ENCODE measurements at regions not wholly inside any gene's neighbourhood (a gene's known extent, or its start where the extent isn't known, plus 50 kb on each side); places are given as distances from the start of the nearest gene placed in this dataset.

DNA sequence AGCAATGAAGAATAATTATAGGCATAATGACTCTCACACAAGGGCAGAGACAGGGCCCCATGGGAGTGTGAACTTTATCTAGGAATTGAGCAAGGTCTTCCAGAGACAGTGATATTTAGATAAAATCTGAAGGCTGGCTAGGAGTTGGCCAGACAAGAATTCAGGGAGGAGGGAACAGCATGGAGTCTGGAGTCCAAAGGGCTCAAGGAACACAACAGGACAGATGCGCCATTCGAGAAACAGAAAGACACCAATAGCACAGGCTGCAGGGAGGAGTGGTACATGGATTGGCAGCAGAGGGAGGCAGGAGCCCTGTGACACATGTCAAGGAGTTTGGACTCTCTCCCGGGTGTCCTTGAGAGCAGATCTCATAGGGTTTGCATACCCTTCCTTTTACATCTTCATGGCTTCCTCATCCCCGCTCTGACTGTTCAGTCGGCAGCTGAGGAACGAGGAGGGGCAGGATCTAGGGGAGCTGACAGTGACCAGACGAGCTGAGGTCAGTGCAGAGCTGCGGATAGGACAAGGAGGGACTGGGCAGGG is 64.0 kb upstream of the XPA start:
- no peak overlapping the region for H3K4me3 ChIP-seq (ENCODE audit: low read depth in 1 of 2, low read length in 2 of 2)
- peaks cover 0 to 4% of the 10 kb centered on the region in 2 donors for H3K4me1 ChIP-seq (ENCODE audit: control insufficient read depth in 1 of 2, insufficient read depth in 2 of 2, low read length in 2 of 2)
- H3K36me3 ChIP-seq (ENCODE audit: control insufficient read depth in 1 of 2, insufficient read depth in 2 of 2, low read length in 2 of 2), result no peaks in the 10 kb centered on the region
- H3K27me3 ChIP-seq (ENCODE audit: low read depth, low read length), result no peaks in the 10 kb centered on the region
- H3K27ac ChIP-seq (ENCODE audit: low read length), result no peak overlapping the region
- no peaks in the 10 kb centered on the region for H3K9me3 ChIP-seq (ENCODE audit: control insufficient read depth in 1 of 2, low read length in 2 of 2)

DNA sequence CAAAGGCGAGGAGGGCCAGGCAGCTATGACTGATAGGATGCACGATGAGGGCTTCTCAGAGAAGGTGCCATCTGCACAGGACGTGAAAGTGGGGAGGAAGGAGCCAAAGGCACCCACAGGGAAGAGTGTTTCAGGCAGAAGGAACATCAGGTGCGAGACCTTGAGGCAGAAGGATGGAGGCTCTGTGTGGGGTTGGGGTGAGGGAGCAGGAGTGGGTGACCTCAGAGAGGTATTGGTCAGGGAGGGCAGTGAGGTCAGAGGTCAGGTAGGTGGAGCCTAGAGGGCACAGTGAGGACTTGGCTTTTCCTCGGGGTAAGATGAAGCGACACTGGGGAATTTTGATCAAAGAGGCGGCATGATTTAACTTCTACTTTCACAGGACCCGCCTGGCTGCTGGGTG is 64.7 kb upstream of the XPA start:
- H3K36me3 ChIP-seq (ENCODE audit: control insufficient read depth in 1 of 2, insufficient read depth in 2 of 2, low read length in 2 of 2), result no peaks in the 10 kb centered on the region

DNA sequence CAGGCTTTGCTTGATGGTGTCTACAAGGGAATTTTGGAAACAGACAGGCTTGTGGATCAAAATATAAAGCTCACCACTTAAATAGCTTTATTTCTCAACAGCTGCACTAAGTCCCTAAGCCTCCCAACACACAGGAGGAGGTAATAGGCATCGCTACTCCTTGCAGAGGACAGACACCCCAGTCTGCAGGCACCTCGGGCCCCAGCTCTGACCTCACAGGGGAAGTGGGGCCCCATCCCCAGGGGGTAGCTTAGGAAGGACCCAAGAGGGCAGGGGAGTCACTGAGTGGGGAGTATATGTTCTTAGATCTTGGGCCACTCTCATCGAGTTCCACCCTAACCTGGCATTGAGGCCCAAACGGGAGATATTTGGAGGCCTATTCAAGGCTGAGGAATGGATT is 66.7 kb upstream of the XPA start:
- H3K36me3 ChIP-seq (ENCODE audit: control insufficient read depth in 1 of 2, insufficient read depth in 2 of 2, low read length in 2 of 2), result no peaks in the 10 kb centered on the region
- no peaks in the 10 kb centered on the region for H3K27me3 ChIP-seq (ENCODE audit: low read depth, low read length)
- no peaks in the 10 kb centered on the region for H3K9me3 ChIP-seq (ENCODE audit: control insufficient read depth in 1 of 2, low read length in 2 of 2)
- peaks cover 0 to 4% of the 10 kb centered on the region in 2 donors for H3K4me1 ChIP-seq (ENCODE audit: control insufficient read depth in 1 of 2, insufficient read depth in 2 of 2, low read length in 2 of 2)
- H3K27ac ChIP-seq (ENCODE audit: low read length), result no peak overlapping the region
- H3K4me3 ChIP-seq (ENCODE audit: low read depth in 1 of 2, low read length in 2 of 2), result no peak overlapping the region

More for the DNA sequence above, 64.7 kb upstream of the XPA start:
- H3K27ac ChIP-seq (ENCODE audit: low read length), result no peak overlapping the region
- H3K4me3 ChIP-seq (ENCODE audit: low read depth in 1 of 2, low read length in 2 of 2), result no peak overlapping the region
- H3K27me3 ChIP-seq (ENCODE audit: low read depth, low read length), result no peaks in the 10 kb centered on the region
- no peaks in the 10 kb centered on the region for H3K9me3 ChIP-seq (ENCODE audit: control insufficient read depth in 1 of 2, low read length in 2 of 2)
- peaks cover 0 to 4% of the 10 kb centered on the region in 2 donors for H3K4me1 ChIP-seq (ENCODE audit: control insufficient read depth in 1 of 2, insufficient read depth in 2 of 2, low read length in 2 of 2)

DNA sequence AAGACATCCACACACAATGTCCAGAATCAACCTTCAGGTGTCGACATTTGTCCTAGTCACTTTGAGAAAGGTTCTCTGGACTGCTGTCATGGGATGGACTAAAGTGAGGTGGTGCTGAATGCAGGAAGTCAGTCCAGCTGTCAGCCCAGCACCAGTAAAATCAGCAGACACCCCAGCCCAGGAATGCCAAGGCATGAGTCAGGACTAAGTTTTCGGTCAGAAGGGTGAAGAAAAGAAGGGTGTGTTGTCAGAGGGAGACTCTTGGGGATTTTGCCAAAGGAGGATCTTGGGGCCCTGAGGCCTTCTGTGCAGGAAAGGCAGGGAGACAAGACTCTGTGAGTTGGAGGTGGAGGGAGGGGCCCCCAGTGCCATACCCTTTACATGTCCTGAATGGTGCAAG is 69.0 kb upstream of the XPA start:
- H3K27ac ChIP-seq (ENCODE audit: low read length), result no peak overlapping the region
- no peak overlapping the region for H3K4me3 ChIP-seq (ENCODE audit: low read depth in 1 of 2, low read length in 2 of 2)
- H3K9me3 ChIP-seq (ENCODE audit: control insufficient read depth in 1 of 2, low read length in 2 of 2), result no peaks in the 10 kb centered on the region
- H3K4me1 ChIP-seq (ENCODE audit: control insufficient read depth in 1 of 2, insufficient read depth in 2 of 2, low read length in 2 of 2), result no peaks in the 10 kb centered on the region
- no peaks in the 10 kb centered on the region for H3K36me3 ChIP-seq (ENCODE audit: control insufficient read depth in 1 of 2, insufficient read depth in 2 of 2, low read length in 2 of 2)
- no peaks in the 10 kb centered on the region for H3K27me3 ChIP-seq (ENCODE audit: low read depth, low read length)

DNA sequence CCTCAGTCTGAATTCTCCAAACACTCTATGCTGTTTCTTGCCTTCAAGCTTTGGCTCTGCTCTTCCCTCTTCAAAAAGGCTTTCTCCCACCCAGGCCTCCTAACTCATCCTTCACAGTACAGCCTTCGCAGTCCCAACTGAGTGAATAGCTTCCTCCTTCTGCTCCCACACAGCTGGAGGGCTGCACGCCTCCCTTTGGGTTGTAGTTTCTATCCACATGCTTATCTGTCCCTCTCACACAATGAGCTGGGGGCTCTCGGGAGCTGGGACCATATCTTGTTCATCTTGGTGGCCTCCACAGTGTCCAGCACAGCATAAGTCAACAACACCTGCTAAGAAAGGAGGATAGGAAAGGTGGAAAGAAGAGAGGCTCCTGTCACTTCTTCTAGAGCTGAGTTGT is 69.5 kb upstream of the XPA start:
- no peaks in the 10 kb centered on the region for H3K27me3 ChIP-seq (ENCODE audit: low read depth, low read length)
- no peaks in the 10 kb centered on the region for H3K9me3 ChIP-seq (ENCODE audit: control insufficient read depth in 1 of 2, low read length in 2 of 2)
- no peaks in the 10 kb centered on the region for H3K4me1 ChIP-seq (ENCODE audit: control insufficient read depth in 1 of 2, insufficient read depth in 2 of 2, low read length in 2 of 2)
- no peaks in the 10 kb centered on the region for H3K36me3 ChIP-seq (ENCODE audit: control insufficient read depth in 1 of 2, insufficient read depth in 2 of 2, low read length in 2 of 2)
- H3K4me3 ChIP-seq (ENCODE audit: low read depth in 1 of 2, low read length in 2 of 2), result no peak overlapping the region
- no peak overlapping the region for H3K27ac ChIP-seq (ENCODE audit: low read length)

DNA sequence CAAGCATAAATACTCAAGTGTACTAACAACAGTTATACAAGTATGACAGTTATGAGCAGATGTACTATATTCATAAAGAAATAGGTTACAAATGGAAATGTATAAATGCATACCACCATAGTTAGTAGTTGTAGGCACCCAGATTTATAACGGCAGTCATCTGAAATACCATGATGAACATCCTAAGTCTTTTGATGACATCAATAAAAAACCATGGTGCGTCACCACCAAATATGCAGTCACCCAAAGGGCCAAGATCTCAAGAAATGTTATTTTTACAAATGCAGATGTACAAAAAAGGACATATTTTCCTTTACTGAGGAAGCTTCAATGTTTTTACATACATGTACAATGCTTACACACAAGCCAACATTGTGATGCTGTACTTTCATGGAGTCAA is 70.8 kb upstream of the XPA start:
- no peak overlapping the region for H3K4me3 ChIP-seq (ENCODE audit: low read depth in 1 of 2, low read length in 2 of 2)
- H3K27me3 ChIP-seq (ENCODE audit: low read depth, low read length), result no peaks in the 10 kb centered on the region
- H3K4me1 ChIP-seq (ENCODE audit: control insufficient read depth in 1 of 2, insufficient read depth in 2 of 2, low read length in 2 of 2), result no peaks in the 10 kb centered on the region
- H3K27ac ChIP-seq (ENCODE audit: low read length), result no peak overlapping the region
- no peaks in the 10 kb centered on the region for H3K36me3 ChIP-seq (ENCODE audit: control insufficient read depth in 1 of 2, insufficient read depth in 2 of 2, low read length in 2 of 2)
- no peaks in the 10 kb centered on the region for H3K9me3 ChIP-seq (ENCODE audit: control insufficient read depth in 1 of 2, low read length in 2 of 2)

DNA sequence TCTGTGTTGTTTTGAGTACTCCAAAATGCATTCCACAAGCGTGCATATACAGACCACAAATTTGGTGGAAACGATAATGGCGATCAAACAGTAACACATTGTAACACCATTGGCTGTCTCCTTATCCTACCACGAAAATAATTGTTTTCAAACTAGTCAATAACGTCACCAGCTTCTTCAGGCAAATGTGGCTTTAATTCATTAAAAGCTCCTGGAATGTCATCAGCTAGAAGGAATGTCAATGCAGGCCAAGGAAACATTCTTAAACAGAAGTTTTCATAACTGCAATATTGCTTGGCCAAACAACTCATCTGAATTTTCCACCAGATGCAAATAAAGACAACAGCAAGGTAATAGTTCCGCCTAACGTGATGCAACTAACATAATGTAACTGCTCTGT is 71.6 kb upstream of the XPA start:
- Histone ChIP-seq H3K27ac (ENCODE audit: low read length) (no peak overlapping the region), H3K4me3 (ENCODE audit: low read depth in 1 of 2, low read length in 2 of 2) (no peak overlapping the region), H3K9me3 (ENCODE audit: control insufficient read depth in 1 of 2, low read length in 2 of 2) (no peaks in the 10 kb centered on the region), H3K27me3 (ENCODE audit: low read depth, low read length) (no peaks in the 10 kb centered on the region), H3K4me1 (ENCODE audit: control insufficient read depth in 1 of 2, insufficient read depth in 2 of 2, low read length in 2 of 2) (peaks cover 0 to 3% of the 10 kb centered on the region in 2 donors), H3K36me3 (ENCODE audit: control insufficient read depth in 1 of 2, insufficient read depth in 2 of 2, low read length in 2 of 2) (no peaks in the 10 kb centered on the region)

DNA sequence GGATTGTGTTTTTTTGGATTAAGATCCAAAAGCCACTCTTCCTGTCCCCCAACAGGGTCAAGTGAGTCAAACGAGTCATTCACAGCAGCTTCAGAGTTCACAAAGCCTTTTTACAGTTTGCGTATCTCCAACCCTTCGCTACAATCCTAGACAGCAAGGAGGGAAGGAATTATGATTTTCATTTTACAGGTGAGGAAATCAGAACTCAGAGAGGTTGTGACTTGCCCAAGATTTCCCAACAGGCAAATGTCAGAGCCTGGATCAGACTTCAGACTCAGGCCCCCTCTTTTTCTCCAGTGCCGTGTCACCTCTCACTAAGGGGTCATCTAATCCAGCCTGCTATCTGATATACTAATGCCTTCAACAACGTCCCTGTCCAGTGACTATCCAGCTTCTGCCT is 72.1 kb upstream of the XPA start:
- H3K4me3 ChIP-seq (ENCODE audit: low read depth in 1 of 2, low read length in 2 of 2), result no peak overlapping the region
- peaks cover 0 to 7% of the 10 kb centered on the region in 2 donors for H3K4me1 ChIP-seq (ENCODE audit: control insufficient read depth in 1 of 2, insufficient read depth in 2 of 2, low read length in 2 of 2)
- H3K36me3 ChIP-seq (ENCODE audit: control insufficient read depth in 1 of 2, insufficient read depth in 2 of 2, low read length in 2 of 2), result no peaks in the 10 kb centered on the region
- no peaks in the 10 kb centered on the region for H3K9me3 ChIP-seq (ENCODE audit: control insufficient read depth in 1 of 2, low read length in 2 of 2)
- H3K27me3 ChIP-seq (ENCODE audit: low read depth, low read length), result no peaks in the 10 kb centered on the region
- no peak overlapping the region for H3K27ac ChIP-seq (ENCODE audit: low read length)

DNA sequence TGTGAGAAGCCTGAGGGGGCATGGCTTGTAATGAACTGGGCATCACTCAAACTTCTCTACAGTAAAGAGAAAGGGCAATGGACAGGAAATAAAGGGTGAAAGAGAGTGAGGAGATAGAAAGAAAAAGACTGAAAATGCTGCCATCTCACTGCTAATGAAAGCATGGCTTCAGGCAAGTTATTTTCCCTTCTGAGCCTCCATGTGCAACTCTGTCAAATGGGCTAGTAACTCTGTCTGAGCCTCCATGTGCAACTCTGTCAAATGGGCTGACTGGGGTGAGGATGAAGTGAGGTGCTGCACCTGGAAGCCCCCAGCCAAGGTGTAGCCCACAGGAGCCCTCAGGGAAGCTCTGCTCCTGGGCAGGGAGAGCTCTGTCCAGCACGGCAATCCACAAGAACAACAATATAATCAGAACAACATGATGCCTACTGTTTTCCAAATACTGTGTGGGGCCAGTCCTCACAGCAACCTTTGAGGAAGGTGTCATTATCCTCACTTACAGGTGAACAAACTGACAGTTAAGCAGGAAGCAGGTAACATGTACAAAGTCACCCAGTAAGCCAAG is 73.8 kb upstream of the XPA start:
- Histone ChIP-seq H3K36me3 (ENCODE audit: control insufficient read depth in 1 of 2, insufficient read depth in 2 of 2, low read length in 2 of 2) (no peaks in the 10 kb centered on the region), H3K27me3 (ENCODE audit: low read depth, low read length) (no peaks in the 10 kb centered on the region), H3K9me3 (ENCODE audit: control insufficient read depth in 1 of 2, low read length in 2 of 2) (no peaks in the 10 kb centered on the region)

DNA sequence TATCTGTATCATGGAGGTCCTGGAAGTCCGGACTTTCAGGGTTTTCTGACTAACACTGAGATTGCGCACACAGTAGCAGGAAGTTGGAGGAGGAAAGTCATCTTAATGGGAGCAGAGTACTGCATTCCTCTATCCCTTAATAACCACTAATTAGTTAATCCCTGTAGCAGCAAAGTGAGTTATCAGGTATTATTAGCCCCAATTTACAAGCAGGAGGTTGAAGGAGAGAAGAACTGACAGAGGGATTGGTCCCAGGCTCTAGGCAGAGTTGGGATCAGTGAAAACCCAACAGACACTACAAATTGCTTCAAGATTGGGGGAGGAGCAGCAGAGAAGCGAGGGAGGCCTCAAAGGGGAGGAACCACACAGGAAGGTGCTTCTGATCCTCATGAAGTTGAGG is 74.5 kb upstream of the XPA start:
- Histone ChIP-seq H3K4me1 (ENCODE audit: control insufficient read depth in 1 of 2, insufficient read depth in 2 of 2, low read length in 2 of 2) (peaks cover 0 to 7% of the 10 kb centered on the region in 2 donors), H3K27ac (ENCODE audit: low read length) (no peak overlapping the region)

More for the DNA sequence above, 73.8 kb upstream of the XPA start:
- no peak overlapping the region for H3K27ac ChIP-seq (ENCODE audit: low read length)
- H3K4me3 ChIP-seq (ENCODE audit: low read depth in 1 of 2, low read length in 2 of 2), result no peak overlapping the region
- H3K4me1 ChIP-seq (ENCODE audit: control insufficient read depth in 1 of 2, insufficient read depth in 2 of 2, low read length in 2 of 2), result peaks cover 0 to 7% of the 10 kb centered on the region in 2 donors

DNA sequence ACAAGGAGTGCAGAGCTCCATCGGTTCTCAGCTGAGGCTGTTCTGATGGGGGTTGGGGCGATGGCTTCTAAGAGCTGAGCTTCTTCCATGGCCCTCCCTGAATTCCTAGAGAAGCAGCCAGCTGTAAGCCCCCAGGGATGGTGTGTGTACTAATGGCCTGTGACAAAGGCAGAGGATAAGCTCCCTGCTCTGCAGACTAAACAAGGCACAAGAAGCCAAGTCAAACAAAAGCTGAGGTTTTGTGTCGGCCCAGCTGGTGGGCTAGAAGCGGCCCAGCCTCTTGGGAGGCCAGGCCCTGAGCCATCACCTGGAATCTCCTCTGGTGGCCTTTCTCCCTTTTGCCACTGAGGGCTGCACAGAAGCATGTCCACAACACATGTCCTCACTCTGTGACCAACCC is 75.0 kb upstream of the XPA start:
- no peaks in the 10 kb centered on the region for H3K36me3 ChIP-seq (ENCODE audit: control insufficient read depth in 1 of 2, insufficient read depth in 2 of 2, low read length in 2 of 2)
- H3K9me3 ChIP-seq (ENCODE audit: control insufficient read depth in 1 of 2, low read length in 2 of 2), result no peaks in the 10 kb centered on the region
- H3K27me3 ChIP-seq (ENCODE audit: low read depth, low read length), result no peaks in the 10 kb centered on the region
- no peak overlapping the region for H3K4me3 ChIP-seq (ENCODE audit: low read depth in 1 of 2, low read length in 2 of 2)
- peaks cover 0 to 7% of the 10 kb centered on the region in 2 donors for H3K4me1 ChIP-seq (ENCODE audit: control insufficient read depth in 1 of 2, insufficient read depth in 2 of 2, low read length in 2 of 2)
- no peak overlapping the region for H3K27ac ChIP-seq (ENCODE audit: low read length)

More for the DNA sequence above, 74.5 kb upstream of the XPA start:
- Histone ChIP-seq H3K9me3 (ENCODE audit: control insufficient read depth in 1 of 2, low read length in 2 of 2) (no peaks in the 10 kb centered on the region), H3K27me3 (ENCODE audit: low read depth, low read length) (no peaks in the 10 kb centered on the region), H3K36me3 (ENCODE audit: control insufficient read depth in 1 of 2, insufficient read depth in 2 of 2, low read length in 2 of 2) (no peaks in the 10 kb centered on the region), H3K4me3 (ENCODE audit: low read depth in 1 of 2, low read length in 2 of 2) (no peak overlapping the region)

DNA sequence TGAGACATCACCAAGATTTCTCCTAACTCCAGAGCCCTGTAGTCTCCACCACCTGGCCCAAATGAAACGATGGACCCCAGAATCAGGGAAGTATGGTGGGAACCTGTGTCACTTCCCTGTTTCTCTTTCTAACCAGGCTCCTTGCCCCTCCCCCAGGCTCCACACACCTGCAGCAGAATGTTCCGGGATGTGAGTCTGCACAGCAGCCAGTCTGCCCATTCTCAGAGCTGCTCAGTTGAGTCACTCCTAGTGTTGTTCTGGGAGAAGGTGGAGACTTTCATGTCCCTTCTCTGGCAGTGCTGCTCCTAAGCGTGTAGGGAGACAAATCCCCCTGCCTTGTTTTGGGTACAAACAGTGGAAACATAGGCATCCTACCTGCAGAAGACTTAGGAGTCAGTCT is 76.0 kb upstream of the XPA start:
- Histone ChIP-seq H3K27me3 (ENCODE audit: low read depth, low read length) (no peaks in the 10 kb centered on the region), H3K4me3 (ENCODE audit: low read depth in 1 of 2, low read length in 2 of 2) (no peak overlapping the region), H3K36me3 (ENCODE audit: control insufficient read depth in 1 of 2, insufficient read depth in 2 of 2, low read length in 2 of 2) (no peaks in the 10 kb centered on the region)

More for the DNA sequence above, 76.0 kb upstream of the XPA start:
- Histone ChIP-seq H3K9me3 (ENCODE audit: control insufficient read depth in 1 of 2, low read length in 2 of 2) (peaks cover 0 to 4% of the 10 kb centered on the region in 2 donors), H3K4me1 (ENCODE audit: control insufficient read depth in 1 of 2, insufficient read depth in 2 of 2, low read length in 2 of 2) (peaks cover 0 to 7% of the 10 kb centered on the region in 2 donors), H3K27ac (ENCODE audit: low read length) (no peak overlapping the region)

Data from muscle layer of duodenum (tissue), 2 donors.